ENCODE measurements at regions not wholly inside any gene's neighbourhood (a gene's known extent, or its start where the extent isn't known, plus 50 kb on each side); places are given as distances from the start of the nearest gene placed in this dataset.

- no peak overlapping the region for H4K91ac ChIP-seq (replicated peaks; ENCODE audit: insufficient read length, low read length)
- TF ChIP-seq E2F6 (IDR thresholded peaks at IDR 0.05), result no peak
- TF ChIP-seq MAFK (IDR thresholded peaks at IDR 0.05; ENCODE audit: low read depth, low read length), result no peak
- no peak for TF ChIP-seq RNF2 (IDR thresholded peaks at IDR 0.05; ENCODE audit: borderline replicate concordance, low read depth, low read length, missing control alignments, poor library complexity, severe bottlenecking)
- H3K23me2 ChIP-seq (ENCODE audit: low read depth, low read length), result no peaks in the 10 kb centered on the region
- H3K4me3 ChIP-seq (ENCODE audit: extremely low read depth in 1 of 4, insufficient read depth in 2 of 4, low read depth in 3 of 4, low read length in 4 of 4), result no peak overlapping the region
- no peak overlapping the region for H2BK15ac ChIP-seq (ENCODE audit: low read length)
- no peak overlapping the region for H3K27ac ChIP-seq (ENCODE audit: low read depth, low read length)
- no peaks in the 10 kb centered on the region for H4K20me1 ChIP-seq (replicated peaks in 1 of 2; ENCODE audit: control insufficient read depth in 1 of 2, insufficient read depth in 2 of 2, low read length in 2 of 2)
- POLR2A ChIA-PET (ENCODE audit: partially characterized antibody), result no interaction called here
- no peak overlapping the region for H2AK5ac ChIP-seq (ENCODE audit: low read depth, low read length)
- WGBS, 2 experiments (ENCODE audit: extremely low coverage in 1 of 2, insufficient coverage in 1 of 2, insufficient read length in 1 of 2, insufficient replicate concordance in 2 of 2, low coverage in 1 of 2, low lambda C conversion rate in 2 of 2, missing lambda C conversion rate in 1 of 2), result 94% methylated on average over 5 of the region's 5 CpGs; no CpG with 5 or more reads in 1 of the 2 experiments
- no peak overlapping the region for H2BK20ac ChIP-seq (ENCODE audit: low read length)
- no peak overlapping the region for H3K4ac ChIP-seq (replicated peaks; ENCODE audit: insufficient read length, low read depth, low read length)
- H2BK12ac ChIP-seq (ENCODE audit: low read depth, low read length), result no peak overlapping the region
- H3K36me3 ChIP-seq (ENCODE audit: control insufficient read depth in 2 of 4, insufficient read depth in 4 of 4, low read length in 3 of 4), result no peaks in the 10 kb centered on the region
- peaks cover 0 to 4% (median 2%) of the 10 kb centered on the region in 4 experiments; a peak in 2 of 7 replicates for H3K4me1 ChIP-seq (replicated peaks in 1 of 4; ENCODE audit: control insufficient read depth in 3 of 4, insufficient read depth in 4 of 4, low read length in 3 of 4)
- H3K27me3 ChIP-seq (replicated peaks in 1 of 4; ENCODE audit: control insufficient read depth in 3 of 4, extremely low read depth in 1 of 4, insufficient read depth in 3 of 4, low read length in 3 of 4), result no peaks in the 10 kb centered on the region
- no peaks in the 10 kb centered on the region for H3K79me1 ChIP-seq (ENCODE audit: low read depth, low read length)
- no peak overlapping the region for H3K9ac ChIP-seq (replicated peaks in 1 of 4; ENCODE audit: extremely low read depth in 1 of 4, low read depth in 3 of 4, low read length in 3 of 4)
- DNase-seq (ENCODE audit: low read depth in 1 of 2, low spot score in 2 of 2), result no peak
- H3K4me2 ChIP-seq (ENCODE audit: insufficient read depth in 1 of 2, low read depth in 2 of 2, low read length in 2 of 2), result no peak overlapping the region
- CTCF ChIA-PET (ENCODE audit: partially characterized antibody), result no interaction called here
- H2AFZ ChIP-seq (ENCODE audit: low read length), result no peak overlapping the region
- no peak overlapping the region for H3K18ac ChIP-seq (ENCODE audit: extremely low read depth, low read length)
- H3K14ac ChIP-seq (ENCODE audit: insufficient read length), result no peak overlapping the region
- H3K23ac ChIP-seq (ENCODE audit: insufficient read length), result no peak overlapping the region
- H4K5ac ChIP-seq (ENCODE audit: insufficient read length, low read depth, low read length), result no peak overlapping the region
- no peak overlapping the region for H4K8ac ChIP-seq (ENCODE audit: extremely low read depth, insufficient read depth, low read length)
- H3K79me2 ChIP-seq (ENCODE audit: control insufficient read depth in 1 of 2, insufficient read depth in 2 of 2, low read length in 2 of 2), result no peaks in the 10 kb centered on the region
- no peaks in the 10 kb centered on the region for H3K9me3 ChIP-seq (ENCODE audit: insufficient read depth in 2 of 2, low read depth in 1 of 2, low read length in 1 of 2)
- H3K56ac ChIP-seq (replicated peaks; ENCODE audit: insufficient read length, low read depth, low read length), result no peak overlapping the region
- H2BK5ac ChIP-seq (ENCODE audit: low read depth, low read length), result no peak overlapping the region
- no peak for FAIRE-seq
- H2BK120ac ChIP-seq (replicated peaks; ENCODE audit: low read depth, low read length), result no peak overlapping the region
Observed at GRCh38 chr5:96283589-96283988, 149.5 kb downstream of the PCSK1 start.

All from H1 (cell line).